HCEC 1CT (cell line): ENCODE measurements at regions not wholly inside any gene's neighbourhood (a gene's known extent, or its start where the extent isn't known, plus 50 kb on each side); places are given as distances from the start of the nearest gene placed in this dataset.
A peak's percentile ranks its signal among the peaks of the same experiment; 100 is the strongest.

Experiments used
- DNase-seq: peaks from one replicate; pipeline ENCODE4 v3.0.0-alpha.2; 2017

DNA sequence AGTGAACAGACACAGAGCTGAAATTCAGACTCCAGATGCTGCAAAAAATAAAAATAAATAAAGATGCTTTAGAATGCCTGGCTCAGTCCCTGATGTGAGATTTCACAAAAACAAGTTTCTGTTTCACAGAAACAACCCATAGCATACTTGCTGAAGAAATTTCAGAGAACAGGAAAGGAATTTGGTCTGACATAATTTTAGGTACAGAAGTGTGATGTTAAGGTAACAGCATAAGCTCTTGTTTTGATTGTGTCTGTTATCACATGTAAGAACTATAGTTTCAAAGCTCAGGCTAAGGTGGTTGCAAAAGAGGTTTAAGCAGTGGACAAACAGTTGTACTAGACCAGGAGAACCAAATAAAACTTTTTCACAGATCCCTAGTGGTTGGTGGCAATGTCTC, 152.1 kb downstream of the PTGER3 start:
- DNase-seq: no peak

DNA sequence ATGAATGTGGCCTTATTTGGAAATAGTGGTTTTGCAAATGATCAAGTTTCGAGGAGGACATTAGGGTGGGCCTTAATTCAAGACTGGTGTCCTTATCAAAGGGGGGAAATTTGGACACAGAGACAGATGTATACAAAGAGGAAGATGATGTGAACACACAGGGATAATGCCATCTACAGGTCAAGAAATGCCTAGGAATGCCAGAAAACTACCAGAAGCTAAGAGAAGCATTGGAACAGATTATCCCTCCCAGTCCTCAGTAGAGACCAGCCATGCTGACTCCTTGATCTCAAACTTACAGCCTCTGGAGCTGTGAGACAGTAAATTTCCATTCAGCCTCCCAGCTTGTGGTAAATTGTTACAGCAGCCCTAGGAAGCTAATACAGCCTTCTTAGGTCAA, 151.4 kb downstream of the PTGER3 start:
- peak; percentile 9 for DNase-seq

DNA sequence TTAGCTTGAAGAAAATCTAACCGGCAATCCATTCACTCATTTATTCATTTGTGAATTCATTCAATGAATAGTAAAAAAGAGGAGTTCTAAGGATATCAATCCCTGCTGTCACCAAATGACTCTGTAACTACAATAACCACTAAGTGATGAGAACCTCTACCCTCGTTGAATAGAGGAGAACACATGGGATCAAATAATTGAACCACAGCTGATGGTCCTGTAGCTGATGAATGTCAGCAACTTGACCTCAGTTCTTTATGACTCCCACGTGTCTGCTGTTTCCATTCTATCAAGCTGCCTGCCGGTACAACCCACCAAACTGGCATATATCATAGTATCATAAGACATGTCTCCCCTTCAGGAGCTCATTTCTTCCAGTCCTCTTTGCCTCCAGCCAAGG, 150.3 kb downstream of the PTGER3 start:
- DNase-seq: no peak

DNA sequence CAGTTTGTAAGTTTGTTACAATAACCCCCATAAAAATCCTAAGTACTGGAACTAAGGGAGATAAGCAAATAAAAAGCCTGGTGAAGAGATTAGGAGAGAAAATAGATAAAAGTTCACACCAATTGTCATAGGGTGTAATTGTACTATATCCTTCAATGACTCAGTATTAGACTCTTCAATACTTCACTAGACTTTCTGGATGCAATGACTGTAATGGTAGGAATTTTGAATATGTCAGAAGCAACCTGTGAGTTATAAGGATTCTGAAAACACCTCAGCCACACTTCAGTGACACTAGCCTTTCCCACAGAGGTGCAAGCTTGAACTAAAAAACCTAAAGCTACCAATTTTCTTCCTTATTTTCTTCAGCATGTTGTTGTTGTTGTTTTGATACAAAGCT, 147.9 kb downstream of the PTGER3 start:
- DNase-seq: no peak

DNA sequence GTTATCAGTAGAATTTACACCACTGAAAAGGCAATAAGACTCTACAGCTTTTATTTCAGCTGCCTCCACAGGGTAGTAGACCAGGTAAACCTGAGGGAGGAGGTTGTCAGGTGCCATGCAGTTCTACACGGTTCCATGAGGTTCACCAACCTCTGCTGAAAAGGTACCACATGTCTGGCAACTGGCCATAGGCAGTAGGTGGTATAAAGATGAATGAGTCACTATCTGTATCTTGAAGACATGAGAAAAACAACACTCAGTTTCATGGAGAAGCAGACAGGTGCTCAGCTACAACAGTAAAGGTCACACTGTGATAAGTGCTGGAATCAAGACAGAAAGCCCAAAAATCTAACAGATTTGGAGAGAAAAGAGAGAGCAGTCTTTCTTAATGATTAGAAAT, 145.4 kb downstream of the PTGER3 start:
- no peak for DNase-seq

DNA sequence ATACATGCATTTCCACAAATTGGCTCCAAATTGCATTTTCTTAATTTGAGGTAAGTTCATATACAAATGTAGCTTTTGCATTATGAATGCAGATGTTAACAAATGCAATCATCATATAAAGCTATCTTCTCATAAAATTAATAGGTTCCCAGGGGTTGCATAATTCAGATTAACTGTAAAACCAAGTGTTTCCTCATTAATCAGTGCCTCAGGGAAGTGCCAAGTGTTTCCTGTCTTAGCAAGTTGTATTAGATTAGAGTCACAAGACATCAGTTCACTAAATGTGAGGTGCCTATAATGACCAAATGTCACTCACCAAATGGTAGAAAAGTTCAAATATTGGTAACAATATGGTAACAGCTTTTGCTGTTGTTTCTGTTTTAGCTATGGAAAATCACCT, 140.8 kb downstream of the PTGER3 start:
- DNase-seq: no peak

DNA sequence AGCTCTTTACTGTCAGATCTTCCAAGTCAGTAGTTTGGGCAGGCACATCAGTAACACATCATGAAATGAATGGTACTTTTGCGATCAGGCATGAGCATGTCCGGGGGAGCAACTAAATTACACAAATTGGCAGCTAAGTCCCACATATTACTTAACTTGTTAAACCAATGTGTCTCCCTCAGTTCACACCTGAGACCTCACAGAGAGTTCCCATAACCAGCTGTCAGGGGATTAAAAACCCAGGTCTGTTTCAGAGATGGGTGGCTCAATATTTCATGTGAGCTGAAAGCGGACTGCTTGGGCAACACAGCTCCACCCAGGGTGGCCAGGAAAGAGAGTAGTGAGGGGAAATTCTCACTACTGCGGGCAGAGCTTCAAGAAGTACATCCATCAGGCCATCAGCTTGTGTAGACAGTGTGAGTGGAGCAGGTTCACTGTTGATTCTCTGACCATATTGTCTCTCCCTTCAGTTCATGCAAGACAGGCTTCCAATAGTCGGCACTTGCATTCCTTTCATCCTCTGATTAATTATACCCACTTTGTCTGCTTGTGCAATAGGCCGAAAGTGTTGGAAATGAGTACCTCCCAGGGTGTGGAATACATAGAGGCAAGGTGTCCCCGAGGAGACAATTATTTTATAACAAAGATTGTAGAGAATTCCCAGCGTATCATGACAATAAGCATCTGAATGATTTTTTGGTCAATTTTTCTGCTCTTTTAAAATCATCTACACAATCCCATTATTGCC, 139.9 kb downstream of the PTGER3 start:
- no peak for DNase-seq

DNA sequence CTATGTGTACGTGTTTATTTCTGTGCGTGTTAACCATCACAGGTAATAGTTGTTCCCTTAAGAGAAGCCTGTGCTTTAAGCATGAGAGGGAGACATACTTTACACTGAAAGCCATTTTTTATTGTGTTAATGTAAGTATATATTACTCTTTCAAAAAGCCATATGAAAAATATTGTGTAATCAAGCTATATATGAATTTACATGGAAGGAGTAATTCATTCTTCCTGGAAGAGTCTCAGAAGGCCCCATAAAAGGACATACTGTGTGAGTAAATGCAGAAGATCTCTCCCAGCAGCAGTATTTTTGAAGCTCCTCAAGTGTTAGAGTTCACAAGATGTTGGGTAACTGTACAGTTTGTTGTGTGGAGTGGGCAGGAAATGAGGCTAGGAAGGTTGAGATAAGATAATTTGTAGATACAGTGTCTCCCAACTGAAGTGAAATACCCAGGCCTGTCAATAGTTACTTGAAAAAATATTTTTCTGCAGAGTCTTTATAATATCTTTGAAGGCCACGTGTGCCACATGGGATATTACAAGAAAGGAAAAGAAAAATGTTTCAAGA, 138.3 kb downstream of the PTGER3 start:
- no peak for DNase-seq

DNA sequence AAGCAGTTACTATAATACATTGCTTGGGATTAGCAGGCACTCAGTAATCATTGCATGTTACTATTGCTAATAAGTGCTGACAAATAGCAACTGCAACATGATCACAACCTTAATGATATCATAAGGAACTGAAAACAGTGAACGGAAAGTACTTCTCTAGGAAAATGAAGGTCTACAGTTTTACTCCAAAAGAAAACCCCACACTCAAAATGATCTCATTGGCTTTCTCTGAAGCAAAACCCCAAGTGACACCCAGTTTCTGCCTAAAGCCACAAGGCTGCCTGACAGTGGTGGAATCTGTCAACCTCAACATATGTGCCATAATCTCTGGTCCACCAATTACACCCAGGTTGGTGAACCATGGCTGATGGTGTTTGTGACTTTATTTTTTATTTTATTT, 137.6 kb downstream of the PTGER3 start:
- DNase-seq: no peak

DNA sequence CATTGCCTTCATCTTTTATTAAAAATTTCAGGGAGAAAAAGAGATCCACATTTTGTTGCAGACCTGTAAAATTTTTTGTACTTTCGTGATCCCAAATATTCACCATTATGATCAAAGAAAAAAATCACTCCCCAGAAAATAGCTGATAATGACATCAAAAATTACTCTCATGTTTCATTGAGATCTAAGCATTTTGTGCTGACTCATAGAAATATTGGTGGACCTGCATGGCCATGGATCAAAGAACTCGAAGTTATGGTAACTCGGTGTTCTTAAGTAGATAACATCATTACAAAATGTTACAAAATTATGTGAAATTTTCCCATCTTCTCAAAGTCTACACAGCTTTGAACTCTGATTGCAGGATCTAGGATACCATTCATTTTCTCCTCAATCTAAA, 135.8 kb downstream of the PTGER3 start:
- no peak for DNase-seq

DNA sequence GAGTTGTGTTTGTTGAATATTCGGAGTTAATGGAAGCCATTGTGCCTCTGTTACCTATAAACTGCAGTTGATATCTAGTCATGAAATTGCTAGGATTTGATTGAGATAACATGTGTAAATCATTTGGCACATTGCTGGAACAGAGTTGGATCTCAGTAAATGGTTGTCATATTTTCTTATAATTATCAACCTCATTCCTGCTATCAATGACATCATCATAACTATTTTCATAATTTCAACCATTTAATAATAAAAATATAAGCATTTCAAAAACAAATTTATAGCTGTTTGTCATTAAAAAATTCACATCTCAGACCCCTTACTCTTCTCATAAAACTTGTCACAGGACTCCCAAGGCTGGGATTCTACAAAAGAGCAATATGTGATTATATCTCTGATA, 133.4 kb downstream of the PTGER3 start:
- no peak for DNase-seq

DNA sequence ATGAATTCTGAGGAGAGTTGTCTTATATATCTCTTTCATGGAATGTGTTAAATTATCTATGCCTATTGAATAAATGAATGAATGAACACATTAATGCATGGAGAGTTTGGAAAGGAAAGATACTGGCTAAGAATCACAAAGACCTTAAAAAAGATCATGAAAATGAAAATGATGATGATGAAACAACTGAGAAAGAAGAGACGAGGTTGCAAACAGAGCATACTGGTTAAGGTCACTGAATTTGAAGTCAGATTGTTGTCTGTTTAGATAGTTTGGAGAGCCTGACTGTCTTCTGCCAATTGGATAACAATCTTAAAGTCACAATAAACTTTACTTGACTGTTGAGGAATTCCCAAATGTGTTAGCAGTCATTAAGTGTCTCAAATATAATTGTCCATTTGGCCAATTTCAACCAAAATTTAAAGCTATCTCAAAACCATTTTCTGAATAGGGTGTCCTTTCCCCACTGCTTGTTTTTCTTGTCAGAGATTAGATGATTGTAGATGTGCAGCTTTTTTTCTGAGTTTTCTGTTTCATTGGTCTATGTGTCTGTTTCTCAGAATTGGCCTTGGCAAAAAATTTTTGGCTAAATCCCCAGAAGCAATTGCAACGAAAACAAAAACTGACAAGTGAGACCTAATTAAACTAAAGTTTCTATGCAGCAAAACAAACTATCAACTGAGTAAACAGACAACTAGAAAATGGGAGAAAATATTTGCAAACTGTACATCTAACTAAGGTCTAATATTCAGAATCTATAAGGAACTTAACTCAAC, 132.2 kb downstream of the PTGER3 start:
- DNase-seq: no peak

DNA sequence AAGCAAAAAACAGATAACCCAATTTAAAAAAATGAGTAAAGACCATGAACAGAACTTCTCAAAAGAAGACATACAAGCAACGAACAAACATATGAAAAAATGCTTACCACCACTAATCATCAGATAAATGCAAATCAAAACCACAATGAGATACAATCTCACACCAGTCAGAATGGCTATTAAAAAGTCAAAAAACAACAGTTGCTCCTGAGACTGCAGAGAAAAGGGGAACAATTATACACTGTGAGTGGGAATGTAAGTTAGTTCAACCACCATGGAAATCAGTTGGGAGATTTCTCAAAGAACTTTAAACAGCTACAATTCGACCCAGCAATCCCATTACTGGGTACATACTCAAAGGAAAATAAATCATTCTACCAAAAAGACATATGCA, 131.6 kb downstream of the PTGER3 start:
- no peak for DNase-seq

DNA sequence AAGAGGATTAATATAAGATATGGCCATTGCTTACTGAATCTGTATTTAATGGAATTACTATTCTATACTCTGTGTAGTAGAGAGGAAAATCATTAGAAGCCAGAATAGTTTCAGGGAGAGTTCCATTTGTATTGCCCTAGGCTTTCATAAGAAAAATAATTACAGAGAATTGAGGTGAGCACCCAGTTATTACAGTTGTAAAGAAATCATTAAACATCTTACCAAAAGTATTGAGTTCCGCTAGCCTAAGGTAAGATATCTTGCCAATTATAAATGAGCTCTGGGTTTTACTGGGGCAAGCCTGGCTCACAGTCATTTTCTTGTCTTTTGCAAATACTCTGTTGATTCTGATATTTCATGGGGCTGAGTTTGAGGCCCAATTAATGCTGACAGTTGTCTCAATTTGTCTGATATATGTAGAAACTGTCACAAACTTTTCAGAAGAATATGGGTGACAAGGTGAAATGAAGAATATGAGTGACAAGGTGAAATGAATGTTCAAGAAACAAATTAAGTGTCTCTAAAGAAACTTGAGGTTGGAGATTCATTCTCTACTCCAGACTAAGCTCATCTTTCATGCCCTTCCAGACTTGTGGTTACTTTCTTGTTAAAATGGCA, 127.8 kb downstream of the PTGER3 start:
- no peak for DNase-seq
